ENCODE measurements at regions not wholly inside any gene's neighbourhood (a gene's known extent, or its start where the extent isn't known, plus 50 kb on each side); places are given as distances from the start of the nearest gene placed in this dataset.

DNA sequence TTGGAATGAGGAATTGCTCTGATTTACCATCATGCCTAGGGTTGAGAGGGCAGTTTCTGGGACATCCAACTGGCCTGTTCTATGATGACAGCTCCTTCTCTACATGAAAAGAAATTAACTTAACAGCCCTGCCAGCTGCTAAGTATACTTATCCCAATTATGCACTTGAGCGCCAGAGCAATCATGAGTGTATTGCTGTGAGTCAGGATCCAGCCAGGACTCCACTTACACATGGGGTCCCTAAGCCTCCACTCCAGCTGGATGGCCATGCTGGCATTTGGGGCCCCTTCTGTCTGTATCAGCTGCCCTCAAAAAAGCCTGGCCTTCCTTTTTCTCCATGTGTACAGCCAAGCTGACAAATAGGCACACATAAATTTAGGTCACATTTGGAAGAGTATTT lies 481.9 kb downstream of the TMX3 start:
- no peak overlapping the region for H3K27ac ChIP-seq
- H3K27me3 ChIP-seq (ENCODE audit: insufficient read depth, low read depth) = no peaks in the 10 kb centered on the region
- H3K4me1 ChIP-seq (replicated peaks; ENCODE audit: insufficient read depth) = no peaks in the 10 kb centered on the region
- TF ChIP-seq EZH2 (IDR thresholded peaks at IDR 0.05; ENCODE audit: low read depth) = no peak
- TF ChIP-seq CTCF (conservative IDR thresholded peaks at IDR 0.05) = no peak
- CTCF ChIA-PET = no interaction called here
- DNase-seq = no peak
- H2AFZ ChIP-seq = no peak overlapping the region
- H3K9me3 ChIP-seq (ENCODE audit: insufficient read depth, low read depth) = no peaks in the 10 kb centered on the region
- POLR2A ChIA-PET (ENCODE audit: unreplicated experiment) = no interaction called here
- H3K79me2 ChIP-seq (ENCODE audit: low read depth) = no peaks in the 10 kb centered on the region
- H3K4me3 ChIP-seq = no peak overlapping the region
- no peaks in the 10 kb centered on the region for H3F3A ChIP-seq (ENCODE audit: insufficient read depth, low read depth)
- 0 out of 2 replicates have a peak, but pooled peaks cover 4% of the 10 kb centered on the region for H3K9me2 ChIP-seq (ENCODE audit: insufficient read depth)
- no peak overlapping the region for H3K4me2 ChIP-seq
- no peaks in the 10 kb centered on the region for H4K20me1 ChIP-seq (ENCODE audit: insufficient read depth)
- H3K36me3 ChIP-seq (ENCODE audit: low read depth) = no peaks in the 10 kb centered on the region; the same call in 1 of the 2 replicates
- intact Hi-C loops (cut with micrococcal nuclease; ENCODE audit: unreplicated experiment) = no loop called here
- BruUV-seq (replicated peaks) = no TSS peak

DNA sequence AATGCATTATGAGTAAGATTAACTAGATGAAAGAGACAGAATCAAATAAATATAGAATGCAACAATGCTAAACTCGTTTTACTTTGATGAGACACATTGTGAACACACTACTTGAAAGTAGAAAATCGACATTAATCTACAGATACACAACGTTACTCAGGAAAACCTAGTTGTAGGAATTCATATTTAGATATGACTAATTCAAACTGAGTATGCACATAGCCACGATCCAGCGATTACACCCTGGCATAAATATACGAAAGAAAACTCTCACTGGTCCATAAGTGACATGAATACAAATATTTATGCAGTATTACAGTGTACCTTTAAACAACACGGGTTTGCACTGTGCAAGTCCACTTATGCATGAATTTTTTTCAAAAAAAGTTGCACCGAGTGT lies 485.6 kb downstream of the TMX3 start:
- ChIA-PET POLR2A (ENCODE audit: unreplicated experiment) (no interaction called here), CTCF (no interaction called here)
- Histone ChIP-seq H4K20me1 (ENCODE audit: insufficient read depth) (no peaks in the 10 kb centered on the region), H3K36me3 (ENCODE audit: low read depth) (no peaks in the 10 kb centered on the region; the same call in 1 of the 2 replicates), H3F3A (ENCODE audit: insufficient read depth, low read depth) (no peaks in the 10 kb centered on the region), H3K9me3 (ENCODE audit: insufficient read depth, low read depth) (no peaks in the 10 kb centered on the region), H3K4me3 (no peak overlapping the region), H3K4me2 (no peak overlapping the region), H3K27ac (no peak overlapping the region), H3K4me1 (replicated peaks; ENCODE audit: insufficient read depth) (no peaks in the 10 kb centered on the region), H3K79me2 (ENCODE audit: low read depth) (no peaks in the 10 kb centered on the region), H2AFZ (no peak overlapping the region), H3K9me2 (ENCODE audit: insufficient read depth) (no peaks in the 10 kb centered on the region), H3K27me3 (ENCODE audit: insufficient read depth, low read depth) (no peaks in the 10 kb centered on the region)
- TF ChIP-seq CTCF (conservative IDR thresholded peaks at IDR 0.05) = no peak
- TF ChIP-seq EZH2 (IDR thresholded peaks at IDR 0.05; ENCODE audit: low read depth) = no peak
- BruUV-seq (replicated peaks) = no TSS peak
- no peak for DNase-seq
- intact Hi-C loops (cut with micrococcal nuclease; ENCODE audit: unreplicated experiment) = no loop called here

GRCh38 chr18:68221111-68221724 lies 493.7 kb downstream of the TMX3 start:
- H3K27ac ChIP-seq = no peak overlapping the region
- POLR2A ChIA-PET (ENCODE audit: unreplicated experiment) = interaction anchor here (0.6 kb wide), 1 partner anchor 1347 kb away, joined by 7 read pairs; no protein-coding TSS in a partner anchor
- CTCF ChIA-PET = no interaction called here
- H4K20me1 ChIP-seq (ENCODE audit: insufficient read depth) = no peaks in the 10 kb centered on the region
- H3K4me1 ChIP-seq (replicated peaks; ENCODE audit: insufficient read depth) = no peaks in the 10 kb centered on the region
- no TSS peak for BruUV-seq (replicated peaks)
- no peak overlapping the region for H2AFZ ChIP-seq
- no peaks in the 10 kb centered on the region for H3K79me2 ChIP-seq (ENCODE audit: low read depth)
- DNase-seq = no peak
- H3K27me3 ChIP-seq (ENCODE audit: insufficient read depth, low read depth) = no peaks in the 10 kb centered on the region
- H3K36me3 ChIP-seq (ENCODE audit: low read depth) = no peaks in the 10 kb centered on the region
- intact Hi-C loops (cut with micrococcal nuclease; ENCODE audit: unreplicated experiment) = no loop called here
- no peak overlapping the region for H3K4me2 ChIP-seq
- TF ChIP-seq CTCF (conservative IDR thresholded peaks at IDR 0.05) (no peak), EZH2 (IDR thresholded peaks at IDR 0.05; ENCODE audit: low read depth) (no peak)
- H3F3A ChIP-seq (ENCODE audit: insufficient read depth, low read depth) = no peaks in the 10 kb centered on the region
- H3K9me2 ChIP-seq (ENCODE audit: insufficient read depth) = no peaks in the 10 kb centered on the region; the same call in none of the 2 replicates
- H3K9me3 ChIP-seq (ENCODE audit: insufficient read depth, low read depth) = no peaks in the 10 kb centered on the region
- H3K4me3 ChIP-seq = no peak overlapping the region
